ENCODE measurements at regions not wholly inside any gene's neighbourhood (a gene's known extent, or its start where the extent isn't known, plus 50 kb on each side); places are given as distances from the start of the nearest gene placed in this dataset.

GRCh38 chr18:25875551-25876240 is 214.7 kb downstream of the SS18 start:
- TF ChIP-seq, protein P1, sequence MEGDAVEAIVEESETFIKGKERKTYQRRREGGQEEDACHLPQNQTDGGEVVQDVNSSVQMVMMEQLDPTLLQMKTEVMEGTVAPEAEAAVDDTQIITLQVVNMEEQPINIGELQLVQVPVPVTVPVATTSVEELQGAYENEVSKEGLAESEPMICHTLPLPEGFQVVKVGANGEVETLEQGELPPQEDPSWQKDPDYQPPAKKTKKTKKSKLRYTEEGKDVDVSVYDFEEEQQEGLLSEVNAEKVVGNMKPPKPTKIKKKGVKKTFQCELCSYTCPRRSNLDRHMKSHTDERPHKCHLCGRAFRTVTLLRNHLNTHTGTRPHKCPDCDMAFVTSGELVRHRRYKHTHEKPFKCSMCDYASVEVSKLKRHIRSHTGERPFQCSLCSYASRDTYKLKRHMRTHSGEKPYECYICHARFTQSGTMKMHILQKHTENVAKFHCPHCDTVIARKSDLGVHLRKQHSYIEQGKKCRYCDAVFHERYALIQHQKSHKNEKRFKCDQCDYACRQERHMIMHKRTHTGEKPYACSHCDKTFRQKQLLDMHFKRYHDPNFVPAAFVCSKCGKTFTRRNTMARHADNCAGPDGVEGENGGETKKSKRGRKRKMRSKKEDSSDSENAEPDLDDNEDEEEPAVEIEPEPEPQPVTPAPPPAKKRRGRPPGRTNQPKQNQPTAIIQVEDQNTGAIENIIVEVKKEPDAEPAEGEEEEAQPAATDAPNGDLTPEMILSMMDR (conservative IDR thresholded peaks at IDR 0.05; ENCODE audit: low read depth, low read length), result no peak
- no peak for TF ChIP-seq EZH2 (IDR thresholded peaks at IDR 0.05; ENCODE audit: borderline replicate concordance, low read depth, low read length, poor library complexity, severe bottlenecking)

All from A673 (cell line).